Skeletal muscle satellite cell (primary cell): ENCODE measurements at regions not wholly inside any gene's neighbourhood (a gene's known extent, or its start where the extent isn't known, plus 50 kb on each side); places are given as distances from the start of the nearest gene placed in this dataset.
A peak's percentile ranks its signal among the peaks of the same experiment; 100 is the strongest.
"Not testable (repeated sequence)": the region's sequence is repeated elsewhere in the genome, so short reads cannot be mapped to it uniquely, and the experiment has no call there.

ENCODE experiments used
- H3K27me3 ChIP-seq: 2 replicates; pipeline ENCODE4 v1.7.0; 2013; ENCODE audit warnings: low read length; ENCODE audit not compliant: control insufficient read depth, insufficient read depth
- H3K36me3 ChIP-seq: 2 replicates; pipeline ENCODE4 v1.7.0; 2013; ENCODE audit warnings: mild to moderate bottlenecking, control low read depth, low read length; ENCODE audit not compliant: insufficient read depth
- H3K4me1 ChIP-seq: 2 replicates; pipeline ENCODE4 v1.7.0; 2013; ENCODE audit warnings: low read length; ENCODE audit not compliant: control insufficient read depth, insufficient read depth
- H3K4me2 ChIP-seq: 2 replicates; pipeline ENCODE4 v1.7.0; 2013; ENCODE audit warnings: mild to moderate bottlenecking, low read length
- H3K4me3 ChIP-seq: 2 replicates; pipeline ENCODE4 v1.7.0; 2013; ENCODE audit warnings: low read length
- H3K9ac ChIP-seq: 2 replicates; pipeline ENCODE4 v1.7.0; 2013; ENCODE audit warnings: mild to moderate bottlenecking, low read depth, low read length, moderate library complexity
- H3K9me3 ChIP-seq: replicated peaks from 2 replicates; pipeline ENCODE4 v1.7.0; 2013; ENCODE audit warnings: mild to moderate bottlenecking, control low read depth, low read length

- no peak overlapping the region for H3K9ac ChIP-seq
- no peaks in the 10 kb centered on the region for H3K27me3 ChIP-seq
- H3K4me1 ChIP-seq = peaks cover 60% of the 10 kb centered on the region
- no peak overlapping the region for H3K4me3 ChIP-seq
- no peaks in the 10 kb centered on the region for H3K36me3 ChIP-seq
- no peaks in the 10 kb centered on the region for H3K9me3 ChIP-seq
- H3K4me2 ChIP-seq = no peak overlapping the region
These were observed 148.6 kb upstream of the CDIN1 start for GRCh38 chr15:36430726-36431265.

- H3K9ac ChIP-seq = no peak overlapping the region
- peak overlapping the region; percentile 39 for H3K4me2 ChIP-seq
- H3K27me3 ChIP-seq = no peaks in the 10 kb centered on the region
- no peaks in the 10 kb centered on the region for H3K36me3 ChIP-seq
- peaks cover 51% of the 10 kb centered on the region for H3K4me1 ChIP-seq
- no peak overlapping the region for H3K4me3 ChIP-seq
- H3K9me3 ChIP-seq = no peaks in the 10 kb centered on the region
These were observed 147.3 kb upstream of the CDIN1 start for GRCh38 chr15:36432161-36432560.

- Histone ChIP-seq H3K4me2 (no peak overlapping the region), H3K4me3 (no peak overlapping the region), H3K9ac (no peak overlapping the region), H3K36me3 (no peaks in the 10 kb centered on the region), H3K4me1 (peaks cover 31% of the 10 kb centered on the region), H3K27me3 (no peaks in the 10 kb centered on the region), H3K9me3 (no peaks in the 10 kb centered on the region)
These were observed 145.2 kb upstream of the CDIN1 start for GRCh38 chr15:36434177-36434576.

GRCh38 chr15:36438499-36438898, 140.9 kb upstream of the CDIN1 start:
- H3K9ac ChIP-seq = no peak overlapping the region
- no peaks in the 10 kb centered on the region for H3K9me3 ChIP-seq
- no peak overlapping the region for H3K4me2 ChIP-seq
- H3K4me3 ChIP-seq = no peak overlapping the region
- H3K4me1 ChIP-seq = no peaks in the 10 kb centered on the region
- no peaks in the 10 kb centered on the region for H3K36me3 ChIP-seq
- no peaks in the 10 kb centered on the region for H3K27me3 ChIP-seq

- Histone ChIP-seq H3K9ac (no peak overlapping the region), H3K36me3 (no peaks in the 10 kb centered on the region), H3K9me3 (no peaks in the 10 kb centered on the region), H3K4me3 (no peak overlapping the region), H3K4me2 (no peak overlapping the region), H3K4me1 (no peaks in the 10 kb centered on the region), H3K27me3 (no peaks in the 10 kb centered on the region)
These were observed 132.1 kb upstream of the CDIN1 start for GRCh38 chr15:36447373-36447772.

GRCh38 chr15:36448418-36448817, 131.0 kb upstream of the CDIN1 start:
- H3K9ac ChIP-seq = no peak overlapping the region
- H3K9me3 ChIP-seq = no peaks in the 10 kb centered on the region
- no peak overlapping the region for H3K4me3 ChIP-seq
- no peak overlapping the region for H3K4me2 ChIP-seq
- H3K27me3 ChIP-seq = no peaks in the 10 kb centered on the region
- no peaks in the 10 kb centered on the region for H3K4me1 ChIP-seq
- no peaks in the 10 kb centered on the region for H3K36me3 ChIP-seq

- Histone ChIP-seq H3K27me3 (no peaks in the 10 kb centered on the region), H3K4me3 (no peak overlapping the region), H3K36me3 (no peaks in the 10 kb centered on the region), H3K9ac (no peak overlapping the region), H3K4me1 (no peaks in the 10 kb centered on the region), H3K4me2 (no peak overlapping the region), H3K9me3 (no peaks in the 10 kb centered on the region)
These were observed 130.3 kb upstream of the CDIN1 start for GRCh38 chr15:36449084-36449661.

GRCh38 chr15:36449662-36450145, 129.7 kb upstream of the CDIN1 start:
- Histone ChIP-seq H3K9me3 (no peaks in the 10 kb centered on the region), H3K27me3 (no peaks in the 10 kb centered on the region), H3K36me3 (no peaks in the 10 kb centered on the region), H3K4me3 (no peak overlapping the region), H3K4me1 (no peaks in the 10 kb centered on the region), H3K4me2 (no peak overlapping the region), H3K9ac (no peak overlapping the region)

- H3K36me3 ChIP-seq, H3K9me3 ChIP-seq, H3K4me2 ChIP-seq, H3K27me3 ChIP-seq, H3K4me3 ChIP-seq, H3K4me1 ChIP-seq, H3K9ac ChIP-seq: not testable (repeated sequence)
These were observed 125.2 kb upstream of the CDIN1 start for GRCh38 chr15:36454244-36454643.

GRCh38 chr15:36458411-36458810, 121.0 kb upstream of the CDIN1 start:
- no peak overlapping the region for H3K4me3 ChIP-seq
- no peaks in the 10 kb centered on the region for H3K36me3 ChIP-seq
- H3K9ac ChIP-seq = no peak overlapping the region
- H3K27me3 ChIP-seq = no peaks in the 10 kb centered on the region
- no peaks in the 10 kb centered on the region for H3K9me3 ChIP-seq
- H3K4me2 ChIP-seq = no peak overlapping the region
- no peaks in the 10 kb centered on the region for H3K4me1 ChIP-seq

- Histone ChIP-seq H3K9ac (no peak overlapping the region), H3K4me3 (no peak overlapping the region), H3K9me3 (no peaks in the 10 kb centered on the region), H3K4me2 (no peak overlapping the region), H3K36me3 (no peaks in the 10 kb centered on the region), H3K4me1 (peaks cover 13% of the 10 kb centered on the region), H3K27me3 (no peaks in the 10 kb centered on the region)
These were observed 114.1 kb upstream of the CDIN1 start for GRCh38 chr15:36465304-36465703.

GRCh38 chr15:36468746-36469145, 110.7 kb upstream of the CDIN1 start:
- no peak overlapping the region for H3K9ac ChIP-seq
- H3K4me3 ChIP-seq = no peak overlapping the region
- no peaks in the 10 kb centered on the region for H3K27me3 ChIP-seq
- no peaks in the 10 kb centered on the region for H3K36me3 ChIP-seq
- no peak overlapping the region for H3K4me2 ChIP-seq
- H3K9me3 ChIP-seq = no peaks in the 10 kb centered on the region
- H3K4me1 ChIP-seq = peaks cover 13% of the 10 kb centered on the region
